Mesenchymal stem cell (in vitro differentiated cells and primary cell): ENCODE measurements at regions not wholly inside any gene's neighbourhood (a gene's known extent, or its start where the extent isn't known, plus 50 kb on each side); places are given as distances from the start of the nearest gene placed in this dataset.
"Not testable (repeated sequence)": the region's sequence is repeated elsewhere in the genome, so short reads cannot be mapped to it uniquely, and the experiment has no call there.

Source experiments
- DNase-seq: peaks from one replicate; pipeline ENCODE4 v3.0.0-alpha.2; 2013
- H2AFZ ChIP-seq: one replicate; pipeline ENCODE4 v1.6.1; 2013; ENCODE audit warnings: low read depth, mild to moderate bottlenecking, control low read depth, inconsistent platforms, low read length, moderate library complexity
- H2AK5ac ChIP-seq: 2 replicates; pipeline ENCODE4 v1.6.1; 2013; ENCODE audit warnings: low read length, moderate library complexity, mild to moderate bottlenecking, inconsistent platforms; ENCODE audit not compliant: severe bottlenecking
- H2BK120ac ChIP-seq: one replicate; pipeline ENCODE4 v1.6.1; 2013; ENCODE audit warnings: low read depth, mild to moderate bottlenecking, inconsistent platforms, low read length, moderate library complexity
- H2BK12ac ChIP-seq, 2 experiments: one replicate each; pipeline ENCODE4 v1.6.1; 2013; ENCODE audit warnings: inconsistent platforms in 2 of 2, low read length in 2 of 2, mild to moderate bottlenecking in 2 of 2, moderate library complexity in 2 of 2, control low read depth in 1 of 2
- H2BK15ac ChIP-seq: one replicate; pipeline ENCODE4 v1.6.1; 2013; ENCODE audit warnings: mild to moderate bottlenecking, low read depth, inconsistent platforms; ENCODE audit not compliant: poor library complexity, severe bottlenecking
- H2BK5ac ChIP-seq: 2 replicates; pipeline ENCODE4 v1.6.1; 2013; ENCODE audit warnings: low read depth, mild to moderate bottlenecking, low read length, control low read depth, inconsistent platforms; ENCODE audit not compliant: poor library complexity, severe bottlenecking
- H3K14ac ChIP-seq, 2 experiments: one replicate each; pipeline ENCODE4 v1.6.1; 2013; ENCODE audit warnings: inconsistent platforms in 2 of 2, low read length in 2 of 2, control low read depth in 1 of 2, mild to moderate bottlenecking in 1 of 2, moderate library complexity in 1 of 2
- H3K18ac ChIP-seq, 2 experiments: one replicate each; pipeline ENCODE4 v1.6.1; 2013; ENCODE audit warnings: inconsistent platforms in 2 of 2, low read length in 2 of 2, control low read depth in 1 of 2, low read depth in 1 of 2, mild to moderate bottlenecking in 1 of 2
- H3K23ac ChIP-seq, 2 experiments: one replicate each; pipeline ENCODE4 v1.6.1; 2013; ENCODE audit warnings: inconsistent platforms in 2 of 2, low read length in 2 of 2, mild to moderate bottlenecking in 2 of 2, moderate library complexity in 2 of 2, control low read depth in 1 of 2
- H3K27ac ChIP-seq: 2 replicates; pipeline ENCODE4 v1.5.1; 2013; ENCODE audit warnings: mild to moderate bottlenecking, moderate library complexity, low read length, control low read depth, inconsistent platforms; ENCODE audit not compliant: poor library complexity, severe bottlenecking
- H3K27me3 ChIP-seq, 2 experiments: 2 replicates each; pipeline versions ENCODE4 v1.6.1 to v1.7.0; 2013; ENCODE audit warnings: low read length in 2 of 2, mild to moderate bottlenecking in 2 of 2, moderate library complexity in 2 of 2, control low read depth in 1 of 2, inconsistent platforms in 1 of 2; ENCODE audit not compliant: control insufficient read depth in 1 of 2, insufficient read depth in 1 of 2
- H3K36me3 ChIP-seq, 2 experiments: 2 replicates each; pipeline versions ENCODE4 v1.6.1 to v1.7.0; 2013; ENCODE audit warnings: low read length in 2 of 2, control low read depth in 1 of 2, inconsistent platforms in 1 of 2, low read depth in 1 of 2, mild to moderate bottlenecking in 1 of 2; ENCODE audit not compliant: insufficient read depth in 2 of 2, control insufficient read depth in 1 of 2
- H3K4ac ChIP-seq, 2 experiments: one replicate each; pipeline ENCODE4 v1.6.1; 2013; ENCODE audit warnings: inconsistent platforms in 2 of 2, low read length in 2 of 2, mild to moderate bottlenecking in 2 of 2, moderate library complexity in 2 of 2, control low read depth in 1 of 2, low read depth in 1 of 2
- H3K4me1 ChIP-seq: 2 replicates; pipeline ENCODE4 v1.6.1; 2013; ENCODE audit warnings: low read depth, low read length, control low read depth; ENCODE audit not compliant: control insufficient read depth, insufficient read depth
- H3K4me2 ChIP-seq: 2 replicates; pipeline ENCODE4 v1.6.1; 2013; ENCODE audit warnings: low read length, mild to moderate bottlenecking, inconsistent platforms; ENCODE audit not compliant: poor library complexity, severe bottlenecking
- H3K4me3 ChIP-seq, 2 experiments: 2 replicates each; pipeline versions ENCODE4 v1.5.1 to v1.7.0; 2013; ENCODE audit warnings: low read length in 2 of 2, mild to moderate bottlenecking in 2 of 2, control low read depth in 1 of 2, low read depth in 1 of 2; ENCODE audit not compliant: insufficient read depth in 1 of 2
- H3K79me1 ChIP-seq: replicated peaks from 2 replicates; pipeline ENCODE4 v1.6.1; 2013; ENCODE audit warnings: mild to moderate bottlenecking, control low read depth, low read length, inconsistent platforms; ENCODE audit not compliant: poor library complexity, severe bottlenecking
- H3K9ac ChIP-seq: 2 replicates; pipeline ENCODE4 v1.7.0; 2013; ENCODE audit warnings: mild to moderate bottlenecking, low read length, moderate library complexity
- H3K9me3 ChIP-seq: 2 replicates; pipeline ENCODE4 v1.7.0; 2013; ENCODE audit warnings: mild to moderate bottlenecking, low read length; ENCODE audit not compliant: control insufficient read depth
- H4K8ac ChIP-seq: one replicate; pipeline ENCODE4 v1.6.1; 2013; ENCODE audit warnings: inconsistent platforms, mild to moderate bottlenecking, low read length, moderate library complexity
- H4K91ac ChIP-seq: one replicate; pipeline ENCODE4 v1.6.1; 2013; ENCODE audit warnings: mild to moderate bottlenecking, low read length, inconsistent platforms
- WGBS: methylation state at CpG from one replicate; pipeline ENCODE4 v1.1.7; 2013; ENCODE audit warnings: mixed read lengths; 5-methylcytosine and 5-hydroxymethylcytosine counted together

- not testable (repeated sequence) for H4K91ac ChIP-seq, H3K9me3 ChIP-seq, H3K9ac ChIP-seq, H2BK5ac ChIP-seq, H3K36me3 ChIP-seq, H3K27ac ChIP-seq, H2AK5ac ChIP-seq, H3K4me1 ChIP-seq, H3K23ac ChIP-seq, H2AFZ ChIP-seq, H3K79me1 ChIP-seq, H3K4ac ChIP-seq, H3K4me3 ChIP-seq, H2BK120ac ChIP-seq, H3K27me3 ChIP-seq, DNase-seq, H3K4me2 ChIP-seq, H4K8ac ChIP-seq, H3K14ac ChIP-seq, H2BK15ac ChIP-seq, H3K18ac ChIP-seq, H2BK12ac ChIP-seq
- no CpG with 5 or more reads among the region's 2 CpGs for WGBS
These were observed 108.9 kb upstream of the TERB2 start for GRCh38 chr15:44847555-44847954.

GRCh38 chr15:44848859-44849258, 107.6 kb upstream of the TERB2 start:
- not testable (repeated sequence) for H3K23ac ChIP-seq, H2BK12ac ChIP-seq, H2AK5ac ChIP-seq, H2AFZ ChIP-seq, H3K27me3 ChIP-seq, H3K36me3 ChIP-seq, H3K4me1 ChIP-seq, H3K4me2 ChIP-seq, H3K27ac ChIP-seq, H4K91ac ChIP-seq, H3K9ac ChIP-seq, H4K8ac ChIP-seq, H2BK5ac ChIP-seq, H3K4ac ChIP-seq, H2BK120ac ChIP-seq, H3K79me1 ChIP-seq, H3K4me3 ChIP-seq, DNase-seq, H3K18ac ChIP-seq, H3K9me3 ChIP-seq, H3K14ac ChIP-seq, H2BK15ac ChIP-seq
- 79% methylated on average over 4 of the region's 5 CpGs for WGBS

- WGBS, result 85% methylated on average over 4 of the region's 6 CpGs
- not testable (repeated sequence) for H3K4me1 ChIP-seq, H3K14ac ChIP-seq, H3K4me3 ChIP-seq, H3K9me3 ChIP-seq, H4K91ac ChIP-seq, H2AK5ac ChIP-seq, H3K9ac ChIP-seq, H2BK12ac ChIP-seq, H3K4ac ChIP-seq, H3K18ac ChIP-seq, H3K27me3 ChIP-seq, H2BK120ac ChIP-seq, H3K27ac ChIP-seq, H3K36me3 ChIP-seq, H2BK15ac ChIP-seq, H2AFZ ChIP-seq, H3K23ac ChIP-seq, H2BK5ac ChIP-seq, H3K4me2 ChIP-seq, H3K79me1 ChIP-seq, H4K8ac ChIP-seq, DNase-seq
These were observed 106.6 kb upstream of the TERB2 start for GRCh38 chr15:44849701-44850403.

- H3K14ac ChIP-seq, result not testable (repeated sequence)
These were observed 103.1 kb upstream of the TERB2 start for GRCh38 chr15:44853304-44853950.

More at GRCh38 chr15:44853304-44853950, 103.1 kb upstream of the TERB2 start:
- H3K18ac ChIP-seq, H3K4ac ChIP-seq, H4K8ac ChIP-seq, H3K4me1 ChIP-seq, H3K4me2 ChIP-seq, H2BK15ac ChIP-seq, H3K23ac ChIP-seq, H3K27me3 ChIP-seq, H2BK5ac ChIP-seq, H2BK12ac ChIP-seq, H3K79me1 ChIP-seq, H3K27ac ChIP-seq, H3K36me3 ChIP-seq, H2AFZ ChIP-seq, H3K9me3 ChIP-seq, H2AK5ac ChIP-seq, H2BK120ac ChIP-seq, H4K91ac ChIP-seq: not testable (repeated sequence)
- Histone ChIP-seq H3K4me3 (peak overlapping the region in 1 of 2 experiments; percentile 37), H3K9ac (peak overlapping the region; percentile 36)
- DNase-seq, result peak; percentile 60
- WGBS, result 37% methylated on average over 2 of the region's 4 CpGs
